CD14-positive monocyte (primary cell): ENCODE measurements at regions not wholly inside any gene's neighbourhood (a gene's known extent, or its start where the extent isn't known, plus 50 kb on each side); places are given as distances from the start of the nearest gene placed in this dataset.

Source experiments
- DNase-seq, 3 donors: peaks; one replicate each; pipeline ENCODE4 v3.0.0-alpha.2; 2011 to 2022
- H2AFZ ChIP-seq: 2 replicates; pipeline ENCODE4 v1.6.0; 2012; ENCODE audit warnings: mild to moderate bottlenecking, low read depth, low read length, inconsistent platforms; ENCODE audit not compliant: insufficient read depth, poor library complexity, severe bottlenecking
- H3K27ac ChIP-seq, 2 donors: 1 replicate in 1 of 2; 2 replicates in 1 of 2; pipeline ENCODE4 v1.5.1; 2012 to 2013; ENCODE audit warnings: low read length in 2 of 2, control low read depth in 1 of 2, inconsistent platforms in 1 of 2, low read depth in 1 of 2, mild to moderate bottlenecking in 1 of 2
- H3K27me3 ChIP-seq, 2 donors: one replicate each; pipeline versions ENCODE4 v1.6.0 to v1.6.1; 2011 to 2013; ENCODE audit warnings: low read length in 2 of 2; ENCODE audit not compliant: control insufficient read depth in 2 of 2, insufficient read depth in 2 of 2
- H3K36me3 ChIP-seq, 2 donors: replicated peaks in 1 of 2; 1 replicate in 1 of 2; 2 replicates in 1 of 2; pipeline versions ENCODE4 v1.5.1 to v1.6.1; 2012 to 2013; ENCODE audit warnings: low read length in 2 of 2, control low read depth in 1 of 2, inconsistent platforms in 1 of 2, mild to moderate bottlenecking in 1 of 2; ENCODE audit not compliant: insufficient read depth in 2 of 2, control insufficient read depth in 1 of 2
- H3K4me1 ChIP-seq, 2 donors: 1 replicate in 1 of 2; 2 replicates in 1 of 2; pipeline versions ENCODE4 v1.5.1 to v1.6.1; 2012 to 2013; ENCODE audit warnings: low read length in 2 of 2, control low read depth in 1 of 2, inconsistent platforms in 1 of 2, mild to moderate bottlenecking in 1 of 2, moderate library complexity in 1 of 2; ENCODE audit not compliant: insufficient read depth in 2 of 2, control insufficient read depth in 1 of 2
- H3K4me2 ChIP-seq: replicated peaks from 2 replicates; pipeline ENCODE3; 2012; ENCODE audit warnings: low read length, moderate library complexity, mild to moderate bottlenecking; ENCODE audit not compliant: poor library complexity, severe bottlenecking; ENCODE audit errors: extremely low read depth
- H3K4me3 ChIP-seq, 3 experiments: fragments of 200-600 bp in 1 of 3; sonication (generic) in 1 of 3; replicated peaks in 1 of 3; 1 replicate in 2 of 3; 2 replicates in 1 of 3; pipeline ENCODE4 v1.5.1; 2011 to 2013; ENCODE audit warnings: low read length in 3 of 3, mild to moderate bottlenecking in 3 of 3, control low read depth in 2 of 3, low read depth in 2 of 3, inconsistent platforms in 1 of 3, moderate library complexity in 1 of 3
- H3K79me2 ChIP-seq: 2 replicates; pipeline ENCODE4 v1.6.0; 2012; ENCODE audit warnings: mild to moderate bottlenecking, control low read depth, inconsistent platforms, low read length, moderate library complexity; ENCODE audit not compliant: insufficient read depth
- H3K9ac ChIP-seq: 2 replicates; pipeline ENCODE4 v1.6.0; 2017; ENCODE audit warnings: low read length, mild to moderate bottlenecking; ENCODE audit not compliant: insufficient read depth, poor library complexity, severe bottlenecking
- H3K9me3 ChIP-seq, 2 donors: replicated peaks in 1 of 2; 1 replicate in 1 of 2; 2 replicates in 1 of 2; pipeline versions ENCODE4 v1.5.1 to v1.6.1; 2012 to 2013; ENCODE audit warnings: low read length in 2 of 2, control low read depth in 1 of 2; ENCODE audit not compliant: control insufficient read depth in 1 of 2, insufficient read depth in 1 of 2
- H4K20me1 ChIP-seq: 2 replicates; pipeline ENCODE4 v1.6.0; 2012; ENCODE audit warnings: mild to moderate bottlenecking, low read length, control low read depth, moderate library complexity; ENCODE audit not compliant: insufficient read depth
- H3K27ac Mint-ChIP-seq, 7 donors: one replicate each; pipeline ENCODE4 v1.8.0; 2020; ENCODE audit warnings: mild to moderate bottlenecking in 7 of 7, mixed read lengths in 7 of 7, moderate library complexity in 6 of 7, inconsistent platforms in 2 of 7
- H3K27me3 Mint-ChIP-seq, 3 donors: one replicate each; pipeline ENCODE4 v1.8.0; 2021 to 2022; ENCODE audit warnings: low read depth in 3 of 3, mild to moderate bottlenecking in 3 of 3, mixed read lengths in 3 of 3, moderate library complexity in 3 of 3, inconsistent platforms in 1 of 3
- H3K36me3 Mint-ChIP-seq, 2 donors: one replicate each; pipeline ENCODE4 v1.8.0; 2020; ENCODE audit warnings: mixed read lengths in 2 of 2, inconsistent platforms in 1 of 2, mild to moderate bottlenecking in 1 of 2
- H3K4me1 Mint-ChIP-seq: one replicate; pipeline ENCODE4 v1.8.0; 2020; ENCODE audit warnings: mild to moderate bottlenecking, mixed read lengths
- H3K4me3 Mint-ChIP-seq, 2 donors: one replicate each; pipeline ENCODE4 v1.8.0; 2020; ENCODE audit warnings: mild to moderate bottlenecking in 2 of 2, mixed read lengths in 2 of 2, moderate library complexity in 1 of 2
- H3K9me3 Mint-ChIP-seq, 7 donors: one replicate each; pipeline ENCODE4 v1.8.0; 2020 to 2022; ENCODE audit warnings: mixed read lengths in 7 of 7, mild to moderate bottlenecking in 6 of 7, moderate library complexity in 6 of 7, inconsistent platforms in 2 of 7
- CTCF ChIP-seq: fragments of 200-600 bp; IDR thresholded peaks from one replicate; pipeline ENCODE4 v1.8.0; 2022; ENCODE audit warnings: antibody characterized with exemption, mild to moderate bottlenecking
- WGBS: methylation state at CpG from one replicate; pipeline ENCODE4 v1.1.5; 2013; ENCODE audit warnings: missing lambda C conversion rate; ENCODE audit not compliant: insufficient coverage; 5-methylcytosine and 5-hydroxymethylcytosine counted together
- intact Hi-C, 2 donors: fragments of 100-400 bp; cut with micrococcal nuclease; formaldehyde crosslinking; loops; one replicate each; pipeline versions ENCODE4 v1.15.0 to v1.15.1; 2023

- no peak for DNase-seq
- Mint-ChIP-seq H3K4me3 (no peak overlapping the region), H3K9me3 (peaks cover 0 to 3% (median 1%) of the 10 kb centered on the region in 7 donors), H3K36me3 (no peaks in the 10 kb centered on the region), H3K27me3 (peaks cover 1 to 6% (median 1%) of the 10 kb centered on the region in 3 donors), H3K4me1 (no peaks in the 10 kb centered on the region), H3K27ac (no peak overlapping the region)
- H3K4me1 ChIP-seq, result no peaks in the 10 kb centered on the region
- H3K9ac ChIP-seq, result no peak overlapping the region
- intact Hi-C loops, result no loop called here
- WGBS, result 97% methylated on average over 4 of the region's 6 CpGs
- H3K27me3 ChIP-seq, result no peaks in the 10 kb centered on the region
- H3K9me3 ChIP-seq, result no peaks in the 10 kb centered on the region
- TF ChIP-seq CTCF, result no peak
- no peak overlapping the region for H2AFZ ChIP-seq
- no peaks in the 10 kb centered on the region for H3K79me2 ChIP-seq
- H3K4me2 ChIP-seq, result no peak overlapping the region
- no peaks in the 10 kb centered on the region for H4K20me1 ChIP-seq
- no peak overlapping the region for H3K27ac ChIP-seq
- H3K4me3 ChIP-seq, result no peak overlapping the region
- no peaks in the 10 kb centered on the region for H3K36me3 ChIP-seq
Observed at GRCh38 chr2:72004976-72005375, 142.7 kb downstream of the CYP26B1 start.

GRCh38 chr2:72004201-72004915, 143.3 kb downstream of the CYP26B1 start:
- H3K36me3 Mint-ChIP-seq, result no peaks in the 10 kb centered on the region
- H3K27ac Mint-ChIP-seq, result no peak overlapping the region
- Histone ChIP-seq H3K27ac (no peak overlapping the region), H3K79me2 (no peaks in the 10 kb centered on the region), H2AFZ (no peak overlapping the region), H3K4me1 (no peaks in the 10 kb centered on the region), H3K9ac (no peak overlapping the region), H3K27me3 (no peaks in the 10 kb centered on the region), H4K20me1 (no peaks in the 10 kb centered on the region), H3K4me3 (no peak overlapping the region), H3K9me3 (no peaks in the 10 kb centered on the region), H3K36me3 (no peaks in the 10 kb centered on the region), H3K4me2 (no peak overlapping the region)
- peaks cover 0 to 3% (median 1%) of the 10 kb centered on the region in 7 donors for H3K9me3 Mint-ChIP-seq
- intact Hi-C loops, result no loop called here
- H3K4me1 Mint-ChIP-seq, result no peaks in the 10 kb centered on the region
- peaks cover 1 to 6% (median 1%) of the 10 kb centered on the region in 3 donors for H3K27me3 Mint-ChIP-seq
- TF ChIP-seq CTCF, result no peak
- WGBS, result 90% methylated on average over 5 of the region's 7 CpGs
- no peak overlapping the region for H3K4me3 Mint-ChIP-seq
- DNase-seq, result no peak
